ENCODE measurements at regions not wholly inside any gene's neighbourhood (a gene's known extent, or its start where the extent isn't known, plus 50 kb on each side); places are given as distances from the start of the nearest gene placed in this dataset.

GRCh38 chr7:45324683-45325237, 167.2 kb downstream of the RAMP3 start:
- Histone ChIP-seq H3K79me2 (no peaks in the 10 kb centered on the region), H2AFZ (no peak overlapping the region), H3K4me2 (no peak overlapping the region), H3K4me1 (ENCODE audit: insufficient read depth) (no peaks in the 10 kb centered on the region), H3K36me3 (replicated peaks; ENCODE audit: insufficient read depth, low read depth) (no peaks in the 10 kb centered on the region), H3K4me3 (no peak overlapping the region), H3K9me2 (replicated peaks; ENCODE audit: insufficient read depth) (no peaks in the 10 kb centered on the region), H4K20me1 (ENCODE audit: insufficient read depth, poor library complexity, severe bottlenecking) (no peaks in the 10 kb centered on the region), H3K27ac (no peak overlapping the region), H3K27me3 (no peaks in the 10 kb centered on the region), H3K9me3 (ENCODE audit: low read depth) (no peaks in the 10 kb centered on the region)
- WGBS (ENCODE audit: low lambda C conversion rate, missing lambda C conversion rate), result 46% methylated on average over 4 of the region's 4 CpGs
- TF ChIP-seq, protein P1, sequence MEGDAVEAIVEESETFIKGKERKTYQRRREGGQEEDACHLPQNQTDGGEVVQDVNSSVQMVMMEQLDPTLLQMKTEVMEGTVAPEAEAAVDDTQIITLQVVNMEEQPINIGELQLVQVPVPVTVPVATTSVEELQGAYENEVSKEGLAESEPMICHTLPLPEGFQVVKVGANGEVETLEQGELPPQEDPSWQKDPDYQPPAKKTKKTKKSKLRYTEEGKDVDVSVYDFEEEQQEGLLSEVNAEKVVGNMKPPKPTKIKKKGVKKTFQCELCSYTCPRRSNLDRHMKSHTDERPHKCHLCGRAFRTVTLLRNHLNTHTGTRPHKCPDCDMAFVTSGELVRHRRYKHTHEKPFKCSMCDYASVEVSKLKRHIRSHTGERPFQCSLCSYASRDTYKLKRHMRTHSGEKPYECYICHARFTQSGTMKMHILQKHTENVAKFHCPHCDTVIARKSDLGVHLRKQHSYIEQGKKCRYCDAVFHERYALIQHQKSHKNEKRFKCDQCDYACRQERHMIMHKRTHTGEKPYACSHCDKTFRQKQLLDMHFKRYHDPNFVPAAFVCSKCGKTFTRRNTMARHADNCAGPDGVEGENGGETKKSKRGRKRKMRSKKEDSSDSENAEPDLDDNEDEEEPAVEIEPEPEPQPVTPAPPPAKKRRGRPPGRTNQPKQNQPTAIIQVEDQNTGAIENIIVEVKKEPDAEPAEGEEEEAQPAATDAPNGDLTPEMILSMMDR (IDR thresholded peaks at IDR 0.05; ENCODE audit: poor library complexity), result no peak
- peak; percentile 49 for DNase-seq (ENCODE audit: low spot score)

GRCh38 chr7:45325378-45325777, 167.8 kb downstream of the RAMP3 start:
- no peaks in the 10 kb centered on the region for H3K27me3 ChIP-seq
- no peak for DNase-seq (ENCODE audit: low spot score)
- H3K9me2 ChIP-seq (replicated peaks; ENCODE audit: insufficient read depth), result no peaks in the 10 kb centered on the region
- TF ChIP-seq, protein P1 (IDR thresholded peaks at IDR 0.05; ENCODE audit: poor library complexity), result no peak
- TF ChIP-seq EZH2phosphoT487 (IDR thresholded peaks at IDR 0.05; ENCODE audit: low read depth, severe bottlenecking, unreplicated experiment) (no peak), EZH2 (IDR thresholded peaks at IDR 0.05; ENCODE audit: borderline replicate concordance) (no peak)
- H3K36me3 ChIP-seq (replicated peaks; ENCODE audit: insufficient read depth, low read depth), result no peaks in the 10 kb centered on the region
- no peaks in the 10 kb centered on the region for H3K9me3 ChIP-seq (ENCODE audit: low read depth)
- H3K4me2 ChIP-seq, result no peak overlapping the region
- H3K27ac ChIP-seq, result peak overlapping the region; percentile 11
- H3K4me1 ChIP-seq (ENCODE audit: insufficient read depth), result no peaks in the 10 kb centered on the region
- no peaks in the 10 kb centered on the region for H3K79me2 ChIP-seq
- no peak overlapping the region for H2AFZ ChIP-seq
- no peaks in the 10 kb centered on the region for H4K20me1 ChIP-seq (ENCODE audit: insufficient read depth, poor library complexity, severe bottlenecking)
- no peak overlapping the region for H3K4me3 ChIP-seq
- WGBS (ENCODE audit: low lambda C conversion rate, missing lambda C conversion rate), result 85% methylated on average over 3 of the region's 3 CpGs

GRCh38 chr7:45328403-45328981, 170.9 kb downstream of the RAMP3 start:
- H3K4me3 ChIP-seq, result no peak overlapping the region
- TF ChIP-seq, protein P1 (IDR thresholded peaks at IDR 0.05; ENCODE audit: poor library complexity), result no peak
- TF ChIP-seq EZH2phosphoT487 (IDR thresholded peaks at IDR 0.05; ENCODE audit: low read depth, severe bottlenecking, unreplicated experiment) (no peak), EZH2 (IDR thresholded peaks at IDR 0.05; ENCODE audit: borderline replicate concordance) (no peak)
- H3K79me2 ChIP-seq, result no peaks in the 10 kb centered on the region
- H3K36me3 ChIP-seq (replicated peaks; ENCODE audit: insufficient read depth, low read depth), result no peaks in the 10 kb centered on the region
- H2AFZ ChIP-seq, result no peak overlapping the region
- H3K27ac ChIP-seq, result no peak overlapping the region
- H3K9me3 ChIP-seq (ENCODE audit: low read depth), result no peaks in the 10 kb centered on the region
- H4K20me1 ChIP-seq (ENCODE audit: insufficient read depth, poor library complexity, severe bottlenecking), result no peaks in the 10 kb centered on the region
- no peak overlapping the region for H3K4me2 ChIP-seq
- DNase-seq (ENCODE audit: low spot score), result no peak
- no peaks in the 10 kb centered on the region for H3K4me1 ChIP-seq (ENCODE audit: insufficient read depth)
- 86% methylated on average over 5 of the region's 5 CpGs for WGBS (ENCODE audit: low lambda C conversion rate, missing lambda C conversion rate)
- no peaks in the 10 kb centered on the region for H3K9me2 ChIP-seq (replicated peaks; ENCODE audit: insufficient read depth)
- H3K27me3 ChIP-seq, result no peaks in the 10 kb centered on the region

Measured in hepatocyte (in vitro differentiated cells).